HG02798 (cell line): ENCODE measurements at regions not wholly inside any gene's neighbourhood (a gene's known extent, or its start where the extent isn't known, plus 50 kb on each side); places are given as distances from the start of the nearest gene placed in this dataset.
"Not testable (repeated sequence)": the region's sequence is repeated elsewhere in the genome, so short reads cannot be mapped to it uniquely, and the experiment has no call there.

ENCODE experiments used
- ATAC-seq: cut with Tn5 transposase; IDR thresholded peaks from one replicate; pipeline ENCODE4 v1.9.1; 2021; ENCODE audit warnings: mild to moderate bottlenecking; ENCODE audit not compliant: unreplicated experiment, poor library complexity

DNA sequence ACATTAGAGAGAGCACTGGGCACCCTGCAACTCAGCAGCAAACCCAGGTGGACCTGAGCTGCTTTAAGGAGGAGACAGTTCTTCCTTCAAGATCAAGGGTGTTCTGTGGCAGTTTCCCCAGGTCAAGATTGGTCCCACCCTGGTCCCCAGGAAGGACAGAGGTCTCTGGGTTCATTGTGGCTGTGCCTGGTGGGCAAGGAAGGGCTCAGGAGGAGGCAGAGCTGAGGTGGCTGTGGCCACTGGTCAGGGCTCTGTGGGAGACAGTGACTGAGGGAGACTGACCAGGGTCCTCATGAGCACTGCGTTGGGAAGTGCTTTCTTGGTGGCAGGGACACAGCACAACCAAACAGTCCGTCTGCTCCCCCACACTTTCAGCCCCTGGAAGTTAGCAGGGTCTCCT lies 141.3 kb downstream of the FCRL5 start:
- ATAC-seq = no peak

- ATAC-seq = no peak
Measured at GRCh38 chr1:157410457-157410856, 141.9 kb downstream of the FCRL5 start.

- ATAC-seq = no peak
Measured at GRCh38 chr1:157409927-157410326, 142.4 kb downstream of the FCRL5 start.

DNA sequence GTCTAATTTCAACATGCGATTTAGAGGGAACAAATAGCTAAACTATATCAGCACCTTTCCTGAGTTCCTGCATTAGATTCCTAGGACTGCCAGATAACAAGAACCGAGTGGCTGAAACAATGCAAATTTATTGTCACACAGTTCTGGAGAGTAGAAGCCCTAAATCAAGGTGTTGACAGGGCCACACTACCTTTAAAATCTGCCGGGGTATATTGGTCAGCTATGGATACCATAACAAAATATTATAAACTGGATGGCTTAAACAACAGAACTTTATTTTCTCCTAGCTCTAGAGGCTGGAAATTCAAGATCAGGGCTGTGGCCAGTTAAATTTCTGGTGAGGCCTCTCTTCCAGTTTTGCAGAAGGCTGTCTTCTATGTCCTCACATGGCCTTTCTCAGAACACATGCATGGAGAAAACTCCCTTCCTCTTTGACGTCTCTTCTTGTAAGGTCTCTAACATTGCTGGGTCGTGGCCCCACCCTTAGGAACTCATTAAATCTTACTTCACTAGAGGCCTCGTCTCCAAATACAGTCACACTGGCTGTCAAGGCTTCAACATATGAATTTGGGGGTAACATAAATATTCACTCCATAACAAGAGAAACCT lies 144.3 kb downstream of the FCRL5 start:
- ATAC-seq = no peak

GRCh38 chr1:157407367-157407766 lies 144.9 kb downstream of the FCRL5 start:
- no peak for ATAC-seq

DNA sequence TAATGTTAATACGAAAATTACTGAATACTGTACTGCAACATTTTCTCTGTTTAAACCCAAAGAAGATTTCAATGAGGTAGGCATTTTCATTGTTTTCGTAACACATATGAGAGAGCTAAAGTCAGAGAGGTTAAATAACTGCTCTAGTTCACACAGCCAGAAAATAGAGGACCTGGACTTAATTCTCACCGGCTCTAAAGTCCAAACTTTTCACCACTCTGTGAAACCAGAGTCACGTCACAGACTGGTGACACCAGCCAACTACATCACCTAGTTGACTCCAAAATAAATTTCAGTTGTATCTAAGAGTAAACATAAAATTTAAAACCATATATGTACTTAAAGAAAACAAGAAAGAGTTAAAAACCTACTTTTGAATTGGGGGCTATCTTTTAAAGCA lies 146.7 kb downstream of the FCRL5 start:
- ATAC-seq = no peak

DNA sequence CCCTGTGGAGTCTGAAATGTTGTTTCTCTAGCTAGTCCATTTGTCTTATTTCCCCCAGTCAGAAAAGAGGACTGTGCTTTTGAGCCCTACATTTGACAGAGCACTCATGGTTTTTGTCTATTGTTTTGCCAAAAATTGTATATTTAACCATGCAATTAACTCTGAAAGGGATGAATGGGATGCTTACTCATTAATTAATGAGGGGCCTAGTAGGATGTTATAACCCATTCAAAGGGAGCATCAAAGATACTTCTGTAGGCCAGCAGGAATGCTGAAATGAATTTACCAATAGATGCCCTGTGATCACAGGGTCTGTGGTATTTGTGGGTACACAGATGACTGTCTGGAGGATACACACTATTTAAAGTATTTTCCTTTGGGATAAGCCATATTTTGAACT lies 147.7 kb downstream of the FCRL5 start:
- no peak for ATAC-seq

DNA sequence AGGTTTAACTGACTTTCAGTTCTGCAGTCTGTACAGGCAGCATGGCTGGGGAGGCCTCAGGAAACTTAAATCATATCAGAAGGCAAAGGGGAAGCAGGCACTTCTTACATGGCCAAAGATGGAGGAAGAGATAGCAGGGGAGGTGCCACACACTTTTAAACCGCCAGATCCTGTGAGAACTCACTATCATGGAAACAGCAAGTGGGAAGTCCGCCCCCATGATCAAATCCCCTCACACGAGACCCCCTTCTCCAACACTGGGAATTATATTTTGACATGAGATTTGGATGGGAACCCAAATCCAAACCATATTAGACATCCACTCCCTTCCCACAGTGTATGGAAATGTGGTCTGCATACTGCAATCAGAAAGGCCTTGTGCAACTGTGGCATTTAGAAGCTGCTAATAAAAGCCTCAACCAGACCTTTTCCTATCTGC lies 148.2 kb downstream of the FCRL5 start:
- peak; percentile 4 for ATAC-seq

DNA sequence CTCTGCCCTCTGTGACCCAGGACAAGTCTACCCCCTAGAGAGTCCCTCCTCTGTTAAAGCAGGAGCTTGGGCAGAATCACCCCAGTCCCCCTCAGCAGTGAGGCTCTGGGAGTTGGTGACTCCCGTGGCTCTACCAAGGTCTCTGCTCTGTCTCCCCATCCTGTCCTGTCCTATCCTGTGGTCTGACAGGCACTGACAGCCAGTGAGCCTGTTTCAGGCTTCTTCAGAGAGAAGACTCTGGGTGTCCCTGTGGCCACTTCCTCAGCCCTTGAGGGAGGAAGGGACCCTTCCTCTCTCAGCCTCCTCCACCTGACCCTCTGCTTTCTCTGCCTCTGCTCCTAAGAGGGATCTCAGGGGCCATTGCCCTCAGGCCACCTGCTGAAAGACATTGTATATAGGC lies 148.7 kb downstream of the FCRL5 start:
- ATAC-seq = peak; percentile 8

DNA sequence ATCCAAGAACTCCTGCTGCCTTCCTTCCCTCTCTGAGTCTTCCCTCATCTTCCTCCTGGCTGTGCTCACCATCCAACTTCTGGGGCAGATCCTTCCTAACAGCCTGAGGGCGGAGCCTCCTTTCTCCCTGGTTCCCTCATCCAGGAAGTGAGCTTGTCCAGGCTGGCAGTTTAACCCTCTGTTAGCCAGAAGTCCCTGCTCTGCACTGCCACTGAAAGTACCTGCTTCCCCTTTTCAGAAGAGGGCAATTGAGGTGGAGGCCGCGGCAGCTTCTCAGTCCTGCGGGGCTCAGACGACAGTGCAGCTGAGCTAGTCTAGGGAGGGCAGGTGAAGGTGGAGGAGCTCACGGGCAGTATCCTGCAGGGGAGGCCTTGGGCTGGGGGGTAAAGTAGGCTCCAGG lies 149.1 kb downstream of the FCRL5 start:
- ATAC-seq = peak; percentile 70

- no peak for ATAC-seq
Measured at GRCh38 chr1:157400766-157401165, 151.5 kb downstream of the FCRL5 start.

- ATAC-seq = peak; percentile 81
Measured at GRCh38 chr1:157399984-157400382, 152.3 kb downstream of the FCRL5 start.

DNA sequence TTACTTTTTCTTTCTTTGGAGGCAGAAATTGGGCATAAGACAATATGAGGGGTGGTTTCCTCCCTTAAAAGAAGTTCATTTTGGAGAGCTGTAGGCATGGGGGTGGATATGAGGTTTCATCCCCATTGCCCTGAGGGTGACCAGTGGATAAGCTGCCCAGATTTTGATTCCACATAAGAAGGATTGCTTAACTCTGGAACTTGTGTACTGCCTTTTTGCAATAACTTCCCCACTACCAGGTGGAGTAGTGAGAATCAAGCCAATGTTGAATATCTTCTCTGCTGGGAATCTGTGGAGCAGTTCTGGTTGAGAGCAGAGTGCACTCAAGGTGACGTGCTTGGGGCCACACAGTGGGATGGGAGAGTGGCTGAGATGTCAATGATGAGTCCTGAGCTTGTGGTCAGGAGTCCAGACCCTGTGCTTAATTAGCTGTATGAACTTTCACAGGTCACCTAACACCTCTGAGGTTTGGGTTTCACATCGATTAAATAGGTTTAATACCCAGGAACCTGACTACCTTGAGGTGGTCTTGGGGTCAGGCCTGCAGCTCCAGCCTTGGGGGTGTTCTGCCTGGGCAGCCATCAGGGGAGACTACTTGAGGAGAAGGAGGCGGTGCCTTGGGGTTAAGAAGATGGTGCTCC lies 152.9 kb downstream of the FCRL5 start:
- ATAC-seq = peak; percentile 22

DNA sequence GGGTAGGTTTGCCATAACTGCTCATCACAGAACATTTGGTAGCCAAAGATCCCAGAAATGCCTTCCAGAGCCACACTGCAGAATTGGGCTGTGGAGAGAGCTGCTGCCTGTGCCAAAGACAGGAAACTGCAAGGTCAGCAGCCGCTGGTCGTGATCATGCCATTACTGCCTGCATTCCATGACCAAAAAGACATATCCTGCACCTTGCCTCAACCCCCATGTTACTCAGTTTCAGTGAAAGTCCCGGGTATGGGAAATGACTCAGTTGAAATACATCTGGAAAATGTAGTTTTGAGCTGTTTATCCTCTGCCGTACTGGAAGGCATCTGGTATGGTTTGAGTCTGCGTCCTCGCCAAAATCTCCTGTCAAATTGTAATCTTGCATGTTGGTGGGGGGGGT lies 161.7 kb downstream of the FCRL5 start:
- no peak for ATAC-seq

DNA sequence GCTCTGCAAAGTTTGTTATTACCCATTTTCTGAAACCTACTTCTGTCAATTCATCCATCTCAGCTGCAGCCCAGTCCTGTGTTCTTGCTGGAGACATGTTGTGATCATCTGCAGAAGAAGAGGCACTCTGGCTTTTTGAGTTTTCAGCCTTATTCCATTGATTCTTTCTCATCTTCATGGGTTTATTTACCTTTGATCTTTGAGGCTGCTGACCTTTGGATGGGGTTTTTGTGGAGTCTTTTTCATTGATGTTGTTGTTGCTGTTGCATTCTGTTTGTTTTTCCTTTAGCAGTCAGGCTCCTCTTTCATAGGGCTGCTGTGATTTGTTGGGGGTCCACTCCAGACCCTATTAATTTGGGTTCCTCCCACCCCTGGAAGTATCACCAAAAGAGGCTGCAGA lies 164.3 kb downstream of the FCRL5 start:
- no peak for ATAC-seq

DNA sequence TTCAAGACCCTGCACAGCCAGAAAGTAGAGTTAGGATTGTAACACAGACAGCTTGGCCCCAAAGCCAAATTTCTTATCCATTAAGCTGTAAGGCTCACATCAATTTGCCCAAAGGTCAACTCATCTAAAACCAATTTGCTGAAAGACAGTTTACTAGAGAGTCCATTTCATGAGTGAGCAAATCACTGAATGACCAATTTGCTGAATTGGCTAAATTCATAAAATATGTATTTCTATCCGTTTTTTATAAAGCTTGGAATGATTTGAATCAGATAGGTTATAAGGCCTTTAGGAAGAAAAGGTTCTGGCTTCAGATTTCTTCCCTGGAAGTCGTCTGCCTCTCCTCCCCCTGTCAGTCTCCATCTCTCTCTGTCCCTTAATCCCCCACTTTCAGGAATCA lies 168.1 kb downstream of the FCRL5 start:
- no peak for ATAC-seq

DNA sequence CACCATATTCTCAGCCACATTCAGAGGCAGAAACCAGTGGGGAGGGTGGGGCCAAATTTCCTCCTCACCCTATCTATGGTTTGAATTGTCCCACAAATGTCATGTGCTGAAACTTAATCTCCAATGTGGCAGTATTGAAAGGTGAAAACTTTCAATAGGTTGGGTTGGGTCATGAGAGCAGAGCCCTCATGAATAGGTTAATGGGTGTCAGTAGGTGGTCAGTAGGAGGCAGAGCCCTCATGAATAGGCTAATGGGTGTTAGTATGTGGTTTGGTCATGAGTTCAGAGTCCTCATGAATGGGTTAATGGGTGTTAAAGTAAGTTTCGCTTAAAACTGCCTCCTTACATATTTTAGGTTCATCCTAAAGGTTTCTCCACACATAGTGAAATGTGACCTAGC lies 170.0 kb downstream of the FCRL5 start:
- peak; percentile 68 for ATAC-seq

GRCh38 chr1:157380523-157380922 lies 171.8 kb downstream of the FCRL5 start:
- ATAC-seq = no peak

GRCh38 chr1:157377280-157377713 lies 175.0 kb downstream of the FCRL5 start:
- peak; percentile 54 for ATAC-seq

GRCh38 chr1:157376681-157377080 lies 175.6 kb downstream of the FCRL5 start:
- ATAC-seq = no peak

- ATAC-seq = not testable (repeated sequence)
Measured at GRCh38 chr1:157372311-157372710, 180.0 kb downstream of the FCRL5 start.

DNA sequence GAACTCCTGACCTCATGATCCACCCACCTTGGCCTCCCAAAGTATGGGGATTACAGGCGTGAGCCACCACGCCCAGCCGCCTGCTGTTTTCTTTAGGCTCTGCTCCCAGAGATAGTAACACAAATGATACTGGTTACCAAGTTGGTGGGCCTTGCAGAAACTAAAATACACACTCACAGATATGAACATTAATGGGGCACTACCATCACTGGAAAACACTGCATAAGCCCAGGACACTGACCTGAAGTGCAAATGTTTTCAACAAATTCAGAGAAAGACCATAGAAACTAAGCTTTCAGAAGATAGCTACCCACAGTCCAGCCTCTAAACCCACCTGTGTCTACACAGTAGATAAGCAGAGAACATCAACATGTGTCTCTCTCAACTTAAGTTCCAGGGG lies 180.5 kb downstream of the FCRL5 start:
- ATAC-seq = no peak
